IPS-18c (cell line): ENCODE measurements at regions not wholly inside any gene's neighbourhood (a gene's known extent, or its start where the extent isn't known, plus 50 kb on each side); places are given as distances from the start of the nearest gene placed in this dataset.

Source experiments
- H3K4me3 ChIP-seq: 2 replicates; pipeline ENCODE4 v1.7.0; 2013; ENCODE audit warnings: low read depth, mild to moderate bottlenecking, low read length, moderate library complexity; ENCODE audit not compliant: insufficient read depth
- H3K9me3 ChIP-seq: one replicate; pipeline ENCODE4 v1.6.1; 2013; ENCODE audit warnings: mild to moderate bottlenecking, low read length, moderate library complexity; ENCODE audit not compliant: control insufficient read depth, insufficient read depth

- no peaks in the 10 kb centered on the region for H3K9me3 ChIP-seq
- H3K4me3 ChIP-seq = no peak overlapping the region
Observed at GRCh38 chr1:57789936-57790335, 366.1 kb upstream of the DAB1 start.

GRCh38 chr1:57788313-57788712 is 364.5 kb upstream of the DAB1 start:
- no peaks in the 10 kb centered on the region for H3K9me3 ChIP-seq

GRCh38 chr1:57784356-57784755 is 360.5 kb upstream of the DAB1 start:
- H3K9me3 ChIP-seq = no peaks in the 10 kb centered on the region
- H3K4me3 ChIP-seq = no peak overlapping the region

More at GRCh38 chr1:57788313-57788712, 364.5 kb upstream of the DAB1 start:
- no peak overlapping the region for H3K4me3 ChIP-seq

GRCh38 chr1:57782357-57782756 is 358.5 kb upstream of the DAB1 start:
- H3K4me3 ChIP-seq = no peak overlapping the region
- H3K9me3 ChIP-seq = no peaks in the 10 kb centered on the region

GRCh38 chr1:57772580-57773195 is 348.8 kb upstream of the DAB1 start:
- H3K4me3 ChIP-seq = no peak overlapping the region

GRCh38 chr1:57770772-57771171 is 346.9 kb upstream of the DAB1 start:
- Histone ChIP-seq H3K4me3 (no peak overlapping the region), H3K9me3 (no peaks in the 10 kb centered on the region)

More at GRCh38 chr1:57772580-57773195, 348.8 kb upstream of the DAB1 start:
- H3K9me3 ChIP-seq = no peaks in the 10 kb centered on the region

GRCh38 chr1:57770236-57770635 is 346.4 kb upstream of the DAB1 start:
- Histone ChIP-seq H3K9me3 (no peaks in the 10 kb centered on the region), H3K4me3 (no peak overlapping the region)

- H3K9me3 ChIP-seq = no peaks in the 10 kb centered on the region
- H3K4me3 ChIP-seq = no peak overlapping the region
Observed at GRCh38 chr1:57761628-57762027, 337.8 kb upstream of the DAB1 start.

GRCh38 chr1:57752843-57753242 is 329.0 kb upstream of the DAB1 start:
- peaks cover 2% of the 10 kb centered on the region for H3K9me3 ChIP-seq

GRCh38 chr1:57748719-57749118 is 324.9 kb upstream of the DAB1 start:
- no peak overlapping the region for H3K4me3 ChIP-seq
- peaks cover 2% of the 10 kb centered on the region for H3K9me3 ChIP-seq

More at GRCh38 chr1:57752843-57753242, 329.0 kb upstream of the DAB1 start:
- no peak overlapping the region for H3K4me3 ChIP-seq

GRCh38 chr1:57747818-57748217 is 324.0 kb upstream of the DAB1 start:
- peaks cover 2% of the 10 kb centered on the region for H3K9me3 ChIP-seq
- no peak overlapping the region for H3K4me3 ChIP-seq

- Histone ChIP-seq H3K4me3 (no peak overlapping the region), H3K9me3 (peaks cover 3% of the 10 kb centered on the region)
Observed at GRCh38 chr1:57741521-57741920, 317.7 kb upstream of the DAB1 start.

GRCh38 chr1:57736940-57737339 is 313.1 kb upstream of the DAB1 start:
- H3K9me3 ChIP-seq = peaks cover under 1% of the 10 kb centered on the region
- no peak overlapping the region for H3K4me3 ChIP-seq

- Histone ChIP-seq H3K9me3 (no peaks in the 10 kb centered on the region), H3K4me3 (no peak overlapping the region)
Observed at GRCh38 chr1:57729181-57729580, 305.3 kb upstream of the DAB1 start.

- H3K9me3 ChIP-seq = no peaks in the 10 kb centered on the region
Observed at GRCh38 chr1:57727121-57727520, 303.3 kb upstream of the DAB1 start.

GRCh38 chr1:57725318-57725717 is 301.5 kb upstream of the DAB1 start:
- Histone ChIP-seq H3K9me3 (no peaks in the 10 kb centered on the region), H3K4me3 (no peak overlapping the region)

More at GRCh38 chr1:57727121-57727520, 303.3 kb upstream of the DAB1 start:
- H3K4me3 ChIP-seq = no peak overlapping the region

GRCh38 chr1:57724535-57724934 is 300.7 kb upstream of the DAB1 start:
- Histone ChIP-seq H3K9me3 (no peaks in the 10 kb centered on the region), H3K4me3 (no peak overlapping the region)

- H3K4me3 ChIP-seq = no peak overlapping the region
- H3K9me3 ChIP-seq = no peaks in the 10 kb centered on the region
Observed at GRCh38 chr1:57722285-57722978, 298.6 kb upstream of the DAB1 start.
